LoVo (cell line): ENCODE measurements at regions not wholly inside any gene's neighbourhood (a gene's known extent, or its start where the extent isn't known, plus 50 kb on each side); places are given as distances from the start of the nearest gene placed in this dataset.
"Not testable (repeated sequence)": the region's sequence is repeated elsewhere in the genome, so short reads cannot be mapped to it uniquely, and the experiment has no call there.

Experiments used
- DNase-seq: peaks from one replicate; pipeline ENCODE4 v3.0.0-alpha.2; 2016; ENCODE audit warnings: low spot score

GRCh38 chr21:31819692-31820091 is 53.1 kb upstream of the HUNK start:
- DNase-seq, result not testable (repeated sequence)

GRCh38 chr21:31814356-31814755 is 58.5 kb upstream of the HUNK start:
- not testable (repeated sequence) for DNase-seq

GRCh38 chr21:31813862-31814261 is 59.0 kb upstream of the HUNK start:
- no peak for DNase-seq

- DNase-seq, result no peak
Observed at GRCh38 chr21:31804008-31804394, 68.8 kb upstream of the HUNK start.

GRCh38 chr21:31803039-31804007 is 69.5 kb upstream of the HUNK start:
- no peak for DNase-seq

- no peak for DNase-seq
Observed at GRCh38 chr21:31802331-31802730, 70.4 kb upstream of the SCAF4 start.

- no peak for DNase-seq
Observed at GRCh38 chr21:31801551-31802219, 69.8 kb upstream of the SCAF4 start.

GRCh38 chr21:31798842-31799704 is 67.2 kb upstream of the SCAF4 start:
- no peak for DNase-seq

GRCh38 chr21:31795992-31796391 is 64.1 kb upstream of the SCAF4 start:
- DNase-seq, result no peak

GRCh38 chr21:31790420-31790819 is 58.5 kb upstream of the SCAF4 start:
- not testable (repeated sequence) for DNase-seq

GRCh38 chr21:31788581-31788980 is 56.7 kb upstream of the SCAF4 start:
- DNase-seq, result no peak

- not testable (repeated sequence) for DNase-seq
Observed at GRCh38 chr21:31787691-31788090, 55.8 kb upstream of the SCAF4 start.

- DNase-seq, result no peak
Observed at GRCh38 chr21:31786164-31786920, 54.4 kb upstream of the SCAF4 start.

GRCh38 chr21:31785237-31786163 is 53.6 kb upstream of the SCAF4 start:
- peak; percentile 20 for DNase-seq

GRCh38 chr21:31781737-31782136 is 49.8 kb upstream of the SCAF4 start:
- peak; percentile 27 for DNase-seq
